HG03135 (cell line): ENCODE measurements at regions not wholly inside any gene's neighbourhood (a gene's known extent, or its start where the extent isn't known, plus 50 kb on each side); places are given as distances from the start of the nearest gene placed in this dataset.
"Not testable (repeated sequence)": the region's sequence is repeated elsewhere in the genome, so short reads cannot be mapped to it uniquely, and the experiment has no call there.

Experiments used
- ATAC-seq: cut with Tn5 transposase; IDR thresholded peaks from one replicate; pipeline ENCODE4 v1.9.1; 2021; ENCODE audit warnings: mild to moderate bottlenecking, moderate library complexity; ENCODE audit not compliant: unreplicated experiment

DNA sequence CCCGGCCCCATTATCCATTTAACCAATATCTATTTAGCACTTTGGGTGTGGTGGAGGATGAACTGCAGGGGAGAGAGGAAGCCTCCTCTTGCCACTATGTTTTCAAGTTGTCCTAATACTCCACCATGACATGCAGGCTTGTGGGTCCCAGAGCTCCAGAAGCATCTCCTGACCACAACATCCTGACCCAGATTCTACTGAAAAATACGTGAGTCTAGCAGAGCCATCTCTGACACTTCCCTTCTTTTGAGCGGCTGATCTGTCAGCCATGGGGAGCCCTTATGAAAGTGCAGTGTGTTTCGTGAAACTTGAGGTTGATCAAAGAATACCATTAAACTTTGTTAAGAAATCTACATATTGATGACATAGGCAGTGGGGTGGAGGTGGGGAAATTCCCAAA, 126.6 kb downstream of the UNC93B1 start:
- not testable (repeated sequence) for ATAC-seq

DNA sequence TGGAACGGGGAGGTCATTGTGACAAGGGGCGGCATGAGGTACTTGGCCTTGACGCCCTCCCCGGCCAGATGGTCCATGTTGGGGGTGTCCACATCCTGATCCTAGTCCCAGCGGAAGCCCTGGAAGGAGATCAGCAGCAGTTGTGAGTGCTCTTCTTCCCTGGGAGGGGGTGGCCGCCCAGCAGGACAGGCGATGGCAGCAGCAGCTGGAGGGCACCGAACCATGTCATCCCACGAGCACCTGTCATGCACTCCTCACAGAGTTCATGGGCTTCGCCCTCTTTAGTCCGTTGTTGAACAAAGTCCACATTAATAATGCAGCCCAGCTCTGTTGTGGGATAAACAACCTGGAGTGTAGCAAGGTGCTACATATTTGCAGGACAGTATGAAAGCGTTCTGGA, 130.7 kb downstream of the UNC93B1 start:
- ATAC-seq, result not testable (repeated sequence)

DNA sequence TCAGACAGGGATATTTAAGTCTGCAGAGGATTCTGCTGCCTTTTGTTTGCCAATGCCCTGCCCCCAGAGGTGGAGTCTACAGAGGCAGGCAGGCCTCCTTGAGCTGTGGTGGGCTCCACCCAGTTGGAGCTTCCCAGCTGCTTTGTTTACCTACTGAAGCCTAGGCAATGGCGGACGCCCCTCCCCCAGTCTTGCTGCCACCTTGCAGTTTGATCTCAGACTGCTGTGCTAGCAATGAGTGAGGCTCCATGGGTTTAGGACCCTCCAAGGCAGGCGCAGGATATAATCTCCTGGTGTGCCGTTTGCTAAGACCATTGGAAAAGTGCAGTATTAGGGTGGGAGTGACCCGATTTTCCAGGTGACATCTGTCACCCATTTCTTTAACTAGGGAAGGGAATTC, 132.7 kb downstream of the UNC93B1 start:
- not testable (repeated sequence) for ATAC-seq

- ATAC-seq, result not testable (repeated sequence)
Measured at GRCh38 chr11:67862896-67863295, 141.0 kb downstream of the UNC93B1 start.

DNA sequence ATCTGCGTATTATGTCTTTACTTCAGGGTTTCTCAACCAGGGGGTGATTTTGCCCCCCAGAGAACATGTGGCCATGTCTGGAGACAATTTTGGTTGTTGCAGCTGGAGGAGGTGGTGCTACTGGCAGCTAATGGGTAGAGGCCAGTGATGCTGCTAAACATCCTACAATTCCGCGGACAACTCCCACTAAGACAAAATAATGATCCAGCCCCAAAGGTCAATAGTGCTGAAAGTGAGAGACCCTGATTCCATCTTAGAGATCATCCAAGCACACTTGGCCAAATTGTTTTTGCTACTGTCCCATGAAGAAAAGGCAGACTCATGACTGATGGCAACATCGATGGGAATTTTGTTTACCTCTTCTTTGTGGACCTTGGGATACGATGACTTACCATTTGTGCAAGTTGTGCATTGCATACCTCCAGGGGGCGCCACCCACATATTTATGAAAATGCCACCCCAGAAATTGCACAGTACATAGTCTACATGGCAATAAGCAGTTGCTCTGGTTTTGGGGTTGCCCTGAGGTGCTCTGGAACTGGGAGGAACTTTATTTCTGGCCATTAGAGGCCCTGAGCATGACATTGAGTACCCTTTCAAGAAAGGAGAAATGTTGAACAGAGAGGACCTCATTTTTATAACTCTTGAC, 144.3 kb downstream of the UNC93B1 start:
- ATAC-seq, result not testable (repeated sequence)

GRCh38 chr11:67850747-67851146, 153.2 kb downstream of the UNC93B1 start:
- ATAC-seq, result not testable (repeated sequence)

- not testable (repeated sequence) for ATAC-seq
Measured at GRCh38 chr11:67849766-67850165, 154.1 kb downstream of the UNC93B1 start.

DNA sequence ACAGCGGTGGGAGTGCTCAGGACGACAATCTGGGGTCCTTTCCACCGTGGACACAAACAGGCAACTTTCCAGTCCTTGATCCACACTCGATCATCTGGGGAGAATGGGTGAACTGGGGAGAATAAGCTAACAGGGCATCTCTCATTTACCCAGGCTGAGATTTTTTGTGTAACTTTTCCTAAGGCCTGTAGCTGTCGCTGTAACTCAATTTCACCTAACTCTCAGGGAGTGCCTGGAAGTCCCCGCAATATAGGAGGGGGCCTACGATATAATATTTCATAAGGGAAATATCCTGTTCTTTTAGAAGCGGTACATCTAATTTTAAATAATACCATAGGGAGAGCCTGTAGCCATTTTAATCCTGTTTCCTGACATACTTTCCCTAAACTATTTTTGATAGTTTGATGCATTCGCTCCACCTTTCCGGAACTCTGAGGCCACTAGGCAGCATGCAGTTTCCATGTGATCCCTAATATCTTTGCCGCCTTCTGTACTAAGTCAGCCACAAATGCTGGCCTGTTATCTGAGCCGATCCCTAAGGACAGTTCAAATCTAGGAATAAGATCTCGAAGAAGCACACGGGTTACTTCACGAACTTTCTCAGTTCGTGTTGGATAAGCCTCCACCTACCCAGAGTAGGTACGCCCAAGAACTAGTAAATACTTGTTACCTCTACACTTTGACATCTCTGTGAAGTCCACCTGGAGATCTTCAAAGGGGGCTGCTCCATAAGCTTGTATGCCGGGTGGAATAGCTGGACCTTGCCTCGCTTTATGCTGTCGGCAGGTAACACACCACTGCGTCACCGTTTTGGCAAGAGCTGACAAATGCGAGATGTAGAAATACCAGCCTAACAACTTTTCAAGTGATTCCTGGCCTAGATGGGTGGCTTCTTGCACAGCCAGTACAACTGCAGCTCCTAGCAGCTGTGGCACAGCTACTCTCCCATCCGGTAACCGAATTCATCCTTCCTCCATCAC, 155.7 kb downstream of the UNC93B1 start:
- not testable (repeated sequence) for ATAC-seq

DNA sequence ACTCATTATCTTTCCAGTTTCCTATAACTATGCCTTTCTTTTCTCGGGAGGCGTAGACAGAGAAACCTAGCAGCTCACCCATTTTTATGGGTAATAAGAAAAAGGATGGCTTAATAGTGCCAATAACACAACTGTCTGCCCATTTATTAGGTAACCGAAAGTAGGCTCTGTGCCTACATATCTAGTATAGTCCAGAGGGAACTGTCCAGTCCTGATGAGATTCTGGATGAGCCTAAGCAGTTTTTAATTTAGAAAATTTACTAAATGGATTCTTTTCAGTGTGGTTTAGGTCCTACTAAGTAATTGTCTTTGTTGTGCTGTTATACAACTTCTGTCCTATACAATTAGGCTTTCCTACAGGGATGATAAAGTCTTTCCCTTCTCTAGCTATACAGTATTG, 157.6 kb downstream of the UNC93B1 start:
- ATAC-seq, result not testable (repeated sequence)

DNA sequence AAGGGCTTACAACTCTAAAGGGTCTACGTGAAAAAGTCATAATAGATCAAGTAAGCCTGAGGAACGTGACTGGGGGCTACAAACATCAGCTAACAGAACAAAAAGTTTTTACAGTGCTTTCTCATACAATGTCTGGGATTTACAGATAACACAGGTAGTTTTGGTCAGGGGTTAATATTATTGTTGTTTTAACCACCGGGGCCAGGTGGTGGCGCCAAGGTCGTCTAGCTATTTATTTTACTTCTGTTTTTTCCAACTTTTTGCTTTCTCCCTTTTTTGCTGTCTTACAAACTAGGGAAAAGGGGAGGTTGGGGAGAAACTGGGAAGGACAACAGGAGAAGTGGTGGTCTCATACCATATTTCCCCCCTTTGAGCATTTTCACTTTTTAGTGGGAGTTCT, 158.6 kb downstream of the UNC93B1 start:
- ATAC-seq, result not testable (repeated sequence)

- not testable (repeated sequence) for ATAC-seq
Measured at GRCh38 chr11:67840599-67840998, 163.3 kb downstream of the UNC93B1 start.

DNA sequence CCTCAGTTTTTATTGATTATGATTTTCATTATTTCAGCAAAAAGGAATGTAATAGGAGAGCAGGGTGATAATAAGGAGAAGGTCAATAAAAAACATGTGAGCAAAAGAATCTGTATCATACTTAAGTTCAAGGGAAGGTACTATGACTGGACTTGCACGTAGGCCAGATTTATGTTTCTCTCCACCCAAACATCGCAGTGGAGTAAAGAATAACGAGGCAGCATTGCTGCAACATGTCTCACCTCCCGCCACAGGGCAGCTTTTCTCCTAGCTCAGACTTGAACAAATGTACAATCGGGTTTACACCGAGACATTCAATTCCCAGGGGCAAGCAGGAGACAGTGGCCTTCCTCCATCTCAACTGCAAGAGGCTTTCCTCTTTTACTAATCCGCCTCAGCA, 155.7 kb upstream of the ALDH3B2 start:
- ATAC-seq, result not testable (repeated sequence)

- ATAC-seq, result not testable (repeated sequence)
Measured at GRCh38 chr11:67826951-67827296, 152.5 kb upstream of the ALDH3B2 start.

DNA sequence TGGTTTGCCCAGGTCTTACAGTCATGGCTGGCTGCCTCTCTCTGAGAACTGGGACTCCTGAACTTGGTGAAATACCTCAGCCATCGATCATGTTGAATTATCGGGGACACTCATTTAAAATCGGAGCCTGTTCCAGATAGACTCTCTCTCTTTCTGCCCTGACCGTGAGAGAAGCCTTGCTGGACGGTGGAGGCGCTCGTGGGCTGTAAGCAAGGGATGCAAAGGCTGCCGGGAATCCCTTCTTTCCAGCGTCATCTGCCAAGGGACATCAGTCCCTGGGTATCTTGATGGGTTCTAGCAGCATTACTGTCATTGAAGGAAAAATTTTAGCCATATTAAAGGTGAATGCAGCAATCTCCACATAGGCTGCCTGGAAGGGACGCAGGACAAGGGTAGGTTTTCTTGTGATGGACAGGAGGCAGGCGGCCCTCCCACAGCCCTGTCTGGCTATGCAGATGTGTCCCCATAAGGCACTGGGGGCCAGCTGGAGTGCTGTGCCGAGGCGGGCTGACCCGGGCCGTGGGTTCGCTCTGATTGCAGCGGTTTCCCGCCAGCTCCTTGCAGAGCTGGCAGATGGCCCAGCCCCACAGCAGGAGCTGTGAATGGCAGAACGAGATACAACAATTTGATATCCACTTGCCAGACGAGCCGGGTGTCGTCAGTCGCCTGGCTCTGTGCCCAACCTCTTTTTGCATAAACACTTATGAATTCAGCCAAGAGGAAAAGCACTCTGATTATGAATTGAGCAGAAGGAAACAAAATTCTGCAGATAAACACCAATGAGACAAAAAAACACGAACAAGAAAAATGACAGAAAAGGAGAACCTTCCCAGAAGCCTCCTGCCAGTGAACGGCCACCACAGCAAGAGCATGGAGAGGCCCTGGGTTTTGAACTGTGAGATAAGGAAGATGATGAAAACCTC, 151.9 kb upstream of the ALDH3B2 start:
- ATAC-seq, result not testable (repeated sequence)

DNA sequence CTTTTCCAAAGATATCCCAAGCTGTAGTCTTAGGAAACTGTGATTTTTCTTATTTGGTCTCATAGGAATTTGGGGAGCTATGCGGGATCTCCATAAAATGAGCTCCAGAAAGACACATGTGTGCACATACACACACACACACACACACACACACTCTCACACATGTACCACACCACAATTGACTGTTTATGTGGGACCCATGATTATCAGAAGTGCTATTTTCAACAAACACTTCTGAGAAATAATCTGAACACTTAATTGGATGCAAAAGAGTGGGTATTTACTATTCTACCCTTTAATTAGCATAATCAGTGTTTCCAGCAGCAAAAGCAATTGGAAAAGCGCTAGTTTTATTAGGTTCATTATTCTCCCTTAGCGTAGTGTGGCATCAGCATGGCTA, 150.4 kb upstream of the ALDH3B2 start:
- not testable (repeated sequence) for ATAC-seq

GRCh38 chr11:67820081-67820480, 145.7 kb upstream of the ALDH3B2 start:
- ATAC-seq, result no peak

- ATAC-seq, result not testable (repeated sequence)
Measured at GRCh38 chr11:67817558-67817957, 143.1 kb upstream of the ALDH3B2 start.

DNA sequence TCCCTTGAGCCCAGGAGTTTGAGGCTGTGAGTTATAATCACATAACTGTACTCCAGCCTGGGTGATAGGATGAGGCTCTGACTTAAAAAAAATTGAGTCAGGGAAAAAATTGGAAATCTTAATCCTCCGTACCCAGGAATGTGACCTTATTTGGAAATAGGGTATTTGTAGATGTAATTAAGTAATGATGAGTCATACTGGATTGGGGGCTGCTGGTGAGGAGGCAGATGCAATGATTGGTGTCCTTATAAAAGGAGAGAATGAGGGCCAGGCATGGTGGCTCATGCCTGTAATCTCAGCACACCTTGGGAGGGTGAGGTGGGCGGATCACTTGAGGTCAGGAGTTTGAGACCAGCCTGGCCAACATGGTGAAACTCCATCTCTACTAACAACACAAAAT, 134.9 kb upstream of the ALDH3B2 start:
- not testable (repeated sequence) for ATAC-seq

DNA sequence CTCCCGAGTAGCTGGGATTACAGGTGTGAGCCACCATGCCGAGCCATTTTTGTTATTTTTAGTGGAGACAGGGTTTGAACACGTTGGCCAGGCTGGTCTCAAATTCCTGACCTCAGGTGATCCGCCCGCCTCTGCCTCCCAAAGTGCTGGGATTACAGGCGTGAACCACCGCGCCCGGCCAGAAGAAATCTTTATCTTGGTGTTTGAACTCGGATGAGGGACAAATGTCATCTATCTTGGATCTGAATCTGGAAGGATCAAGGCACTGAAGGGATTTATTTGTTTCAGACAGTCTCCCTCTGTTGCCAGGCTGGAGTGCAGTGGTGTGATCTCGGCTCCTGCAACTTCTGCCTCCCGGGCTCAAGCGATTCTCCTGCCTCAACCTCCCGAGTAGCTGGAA, 133.5 kb upstream of the ALDH3B2 start:
- ATAC-seq, result not testable (repeated sequence)

GRCh38 chr11:67806728-67807235, 132.4 kb upstream of the ALDH3B2 start:
- ATAC-seq, result not testable (repeated sequence)

DNA sequence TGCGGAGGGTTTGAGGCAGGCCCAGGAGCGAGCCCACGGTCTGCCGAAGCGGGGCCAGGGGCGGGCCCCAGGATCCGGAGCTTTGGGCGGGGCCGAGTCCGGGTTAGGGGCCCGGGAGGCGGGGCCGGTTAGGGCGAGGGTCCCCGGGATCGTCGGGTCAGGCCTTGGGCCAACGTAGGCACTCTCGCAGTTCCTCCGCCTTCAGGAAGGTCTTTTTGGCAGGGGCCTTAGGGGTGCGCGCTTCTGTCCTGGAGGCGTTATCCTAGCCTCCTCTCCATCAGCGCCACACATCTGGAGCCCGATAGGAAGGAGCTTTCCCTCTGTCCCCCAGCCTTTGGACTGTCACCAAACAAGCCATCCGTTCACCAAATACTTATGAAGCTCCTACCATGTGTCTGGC, 131.8 kb upstream of the ALDH3B2 start:
- ATAC-seq, result not testable (repeated sequence)
